ENCODE measurements at regions not wholly inside any gene's neighbourhood (a gene's known extent, or its start where the extent isn't known, plus 50 kb on each side); places are given as distances from the start of the nearest gene placed in this dataset.

GRCh38 chr1:157310401-157310800, 172.2 kb upstream of the ETV3 start:
- CTCF ChIA-PET = no interaction called here
- no peaks in the 10 kb centered on the region for H3K4me1 ChIP-seq (ENCODE audit: insufficient read depth, low read length)
- no peaks in the 10 kb centered on the region for H3K36me3 Mint-ChIP-seq (ENCODE audit: low read depth)
- H3K27me3 ChIP-seq (ENCODE audit: control insufficient read depth in 1 of 2, insufficient read depth in 2 of 2, low read length in 2 of 2) = peaks cover 21 to 40% of the 10 kb centered on the region in 2 experiments
- no peak overlapping the region for H3K27ac ChIP-seq (ENCODE audit: low read depth in 1 of 2, low read length in 2 of 2)
- no peaks in the 10 kb centered on the region for H3K36me3 ChIP-seq (ENCODE audit: insufficient read depth, low read length)
- no peak overlapping the region for H3K4me3 Mint-ChIP-seq
- intact Hi-C loops (cut with DNase I, micrococcal nuclease) = no loop called here
- H3K27ac Mint-ChIP-seq = no peak overlapping the region
- no peak for DNase-seq
- POLR2A ChIA-PET = no interaction called here
- no peaks in the 10 kb centered on the region for H3K4me1 Mint-ChIP-seq (ENCODE audit: low read depth)
- peaks cover 50% of the 10 kb centered on the region for H3K27me3 Mint-ChIP-seq
- no peaks in the 10 kb centered on the region for H3K9me3 Mint-ChIP-seq
- no peak overlapping the region for H3K4me3 ChIP-seq (ENCODE audit: low read length)
- no peaks in the 10 kb centered on the region for H3K9me3 ChIP-seq (ENCODE audit: control insufficient read depth in 1 of 2, insufficient read depth in 1 of 2, low read length in 2 of 2)
- TF ChIP-seq CTCF (IDR thresholded peaks at IDR 0.05) = no peak
- no peak for ATAC-seq (ENCODE audit: poor library complexity)

- Mint-ChIP-seq H3K4me3 (no peak overlapping the region), H3K4me1 (ENCODE audit: low read depth) (no peaks in the 10 kb centered on the region), H3K36me3 (ENCODE audit: low read depth) (no peaks in the 10 kb centered on the region), H3K9me3 (no peaks in the 10 kb centered on the region), H3K27me3 (peaks cover 26% of the 10 kb centered on the region), H3K27ac (no peak overlapping the region)
- Histone ChIP-seq H3K36me3 (ENCODE audit: insufficient read depth, low read length) (no peaks in the 10 kb centered on the region), H3K27ac (ENCODE audit: low read depth in 1 of 2, low read length in 2 of 2) (no peak overlapping the region), H3K9me3 (ENCODE audit: control insufficient read depth in 1 of 2, insufficient read depth in 1 of 2, low read length in 2 of 2) (no peaks in the 10 kb centered on the region), H3K4me3 (ENCODE audit: low read length) (no peak overlapping the region), H3K4me1 (ENCODE audit: insufficient read depth, low read length) (no peaks in the 10 kb centered on the region), H3K27me3 (ENCODE audit: control insufficient read depth in 1 of 2, insufficient read depth in 2 of 2, low read length in 2 of 2) (peaks cover 15 to 27% of the 10 kb centered on the region in 2 experiments)
- TF ChIP-seq CTCF (IDR thresholded peaks at IDR 0.05) = no peak
- intact Hi-C loops (cut with DNase I, micrococcal nuclease) = no loop called here
- DNase-seq = no peak
- CTCF ChIA-PET = no interaction called here
- ATAC-seq (ENCODE audit: poor library complexity) = no peak
- POLR2A ChIA-PET = no interaction called here
Measured at GRCh38 chr1:157307491-157307890, 169.3 kb upstream of the ETV3 start.

GRCh38 chr1:157306896-157307295, 168.7 kb upstream of the ETV3 start:
- Mint-ChIP-seq H3K27me3 (peaks cover 20% of the 10 kb centered on the region), H3K4me3 (no peak overlapping the region), H3K9me3 (no peaks in the 10 kb centered on the region), H3K27ac (no peak overlapping the region), H3K4me1 (ENCODE audit: low read depth) (no peaks in the 10 kb centered on the region), H3K36me3 (ENCODE audit: low read depth) (no peaks in the 10 kb centered on the region)
- H3K4me3 ChIP-seq (ENCODE audit: low read length) = no peak overlapping the region
- no peak overlapping the region for H3K27ac ChIP-seq (ENCODE audit: low read depth in 1 of 2, low read length in 2 of 2)
- TF ChIP-seq CTCF (IDR thresholded peaks at IDR 0.05) = no peak
- ATAC-seq (ENCODE audit: poor library complexity) (no peak), DNase-seq (no peak)
- H3K36me3 ChIP-seq (ENCODE audit: insufficient read depth, low read length) = no peaks in the 10 kb centered on the region
- H3K27me3 ChIP-seq (ENCODE audit: control insufficient read depth in 1 of 2, insufficient read depth in 2 of 2, low read length in 2 of 2) = peaks cover 13 to 26% of the 10 kb centered on the region in 2 experiments
- H3K4me1 ChIP-seq (ENCODE audit: insufficient read depth, low read length) = no peaks in the 10 kb centered on the region
- intact Hi-C loops (cut with DNase I, micrococcal nuclease) = no loop called here
- H3K9me3 ChIP-seq (ENCODE audit: control insufficient read depth in 1 of 2, insufficient read depth in 1 of 2, low read length in 2 of 2) = no peaks in the 10 kb centered on the region
- CTCF ChIA-PET = no interaction called here
- POLR2A ChIA-PET = no interaction called here
